ENCODE measurements at regions not wholly inside any gene's neighbourhood (a gene's known extent, or its start where the extent isn't known, plus 50 kb on each side); places are given as distances from the start of the nearest gene placed in this dataset.

DNA sequence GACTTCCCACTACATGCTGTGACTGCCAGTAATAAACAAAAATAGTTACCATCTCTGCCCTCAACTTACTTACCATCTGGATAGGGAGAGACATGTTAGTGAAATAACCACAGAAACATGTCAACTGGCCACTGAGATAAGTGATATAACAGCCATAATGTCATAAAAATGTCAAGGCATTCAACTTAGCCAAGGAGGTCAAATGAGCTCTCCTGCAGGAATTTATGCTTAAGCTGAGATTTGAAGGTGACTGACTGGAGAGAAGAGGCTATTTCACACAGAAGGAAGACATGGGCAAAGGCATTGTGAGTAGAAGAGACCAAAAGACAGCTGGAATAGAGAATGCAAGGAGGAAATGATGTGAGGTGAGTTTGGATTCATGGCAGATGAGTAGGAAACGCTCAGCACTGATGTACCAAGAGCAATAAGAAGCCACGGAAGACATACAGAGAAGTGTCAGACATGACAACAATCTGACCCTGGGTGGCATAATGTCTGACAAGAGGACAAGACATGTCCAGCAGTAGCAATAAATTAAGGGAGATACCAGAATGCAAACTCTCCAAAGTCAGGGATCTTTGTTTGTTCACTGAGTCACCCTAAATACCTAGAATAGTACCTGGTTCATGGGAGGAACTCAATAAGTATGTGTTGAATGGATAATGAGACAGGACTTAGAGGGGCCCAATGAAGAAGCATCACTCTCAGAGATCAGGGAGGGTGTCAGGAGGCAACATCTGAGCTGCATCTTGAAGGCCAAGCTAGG, 318.8 kb downstream of the ACTL7B start:
- H3K36me3 Mint-ChIP-seq (ENCODE audit: insufficient read depth), result no peaks in the 10 kb centered on the region
- ATAC-seq (replicated peaks; ENCODE audit: extremely low read depth, poor library complexity, severe bottlenecking), result no peak

DNA sequence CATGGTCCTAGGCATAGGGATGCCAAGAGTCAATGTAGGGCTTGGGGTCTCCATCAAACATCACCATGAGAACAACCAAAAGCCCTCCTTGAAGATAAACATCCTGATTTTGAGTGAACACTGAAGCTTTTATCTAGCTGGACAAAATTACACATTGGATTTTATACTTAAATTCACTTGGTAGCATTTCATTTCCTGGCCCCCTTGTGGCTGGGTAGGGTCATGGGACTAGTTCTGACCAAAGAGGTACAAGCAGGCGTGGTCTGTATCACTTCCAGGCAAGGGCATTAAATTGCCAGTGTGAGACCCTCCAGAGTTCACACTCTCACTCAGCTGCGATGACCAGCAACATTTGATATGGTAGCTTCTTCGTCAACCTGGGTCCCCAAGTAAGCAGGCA, 320.3 kb downstream of the ACTL7B start:
- no peak overlapping the region for H3K27ac Mint-ChIP-seq (ENCODE audit: low read depth)
- no peak overlapping the region for H3K4me3 Mint-ChIP-seq
- H3K4me1 Mint-ChIP-seq, result no peaks in the 10 kb centered on the region
- no peak for ATAC-seq (replicated peaks; ENCODE audit: extremely low read depth, poor library complexity, severe bottlenecking)
- H3K27me3 Mint-ChIP-seq, result no peaks in the 10 kb centered on the region
- no peak for DNase-seq (ENCODE audit: low spot score in 2 of 2)
- peaks cover 10% of the 10 kb centered on the region for H3K9me3 Mint-ChIP-seq
- no peaks in the 10 kb centered on the region for H3K36me3 Mint-ChIP-seq (ENCODE audit: insufficient read depth)

More for the DNA sequence above, 318.8 kb downstream of the ACTL7B start:
- no peak overlapping the region for H3K4me3 Mint-ChIP-seq
- no peak for DNase-seq (ENCODE audit: low spot score in 2 of 2)
- no peaks in the 10 kb centered on the region for H3K27me3 Mint-ChIP-seq
- H3K27ac Mint-ChIP-seq (ENCODE audit: low read depth), result no peak overlapping the region
- peaks cover 10% of the 10 kb centered on the region for H3K9me3 Mint-ChIP-seq
- H3K4me1 Mint-ChIP-seq, result no peaks in the 10 kb centered on the region

DNA sequence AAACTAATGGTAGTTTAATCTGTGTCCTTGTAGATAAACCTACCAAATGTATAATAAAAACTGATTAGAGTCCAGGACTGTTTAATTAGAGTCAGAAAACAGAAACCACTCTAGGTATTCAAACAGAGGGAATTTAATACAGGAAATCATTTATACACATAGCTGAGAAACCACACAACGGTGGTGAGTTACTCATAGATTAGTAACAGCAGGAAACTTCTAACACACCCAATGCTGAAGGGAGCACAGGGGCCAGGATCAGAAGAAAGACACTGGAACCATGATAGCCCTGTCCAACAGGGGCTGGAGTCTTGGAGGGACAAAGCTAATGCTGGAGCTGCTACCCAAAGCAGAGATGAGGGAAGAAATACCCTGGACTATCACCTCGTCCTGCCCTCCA, 321.0 kb downstream of the ACTL7B start:
- Mint-ChIP-seq H3K9me3 (peaks cover 10% of the 10 kb centered on the region), H3K27me3 (no peaks in the 10 kb centered on the region), H3K27ac (ENCODE audit: low read depth) (no peak overlapping the region), H3K36me3 (ENCODE audit: insufficient read depth) (no peaks in the 10 kb centered on the region), H3K4me1 (no peaks in the 10 kb centered on the region), H3K4me3 (no peak overlapping the region)
- no peak for DNase-seq (ENCODE audit: low spot score in 2 of 2)
- ATAC-seq (replicated peaks; ENCODE audit: extremely low read depth, poor library complexity, severe bottlenecking), result no peak

DNA sequence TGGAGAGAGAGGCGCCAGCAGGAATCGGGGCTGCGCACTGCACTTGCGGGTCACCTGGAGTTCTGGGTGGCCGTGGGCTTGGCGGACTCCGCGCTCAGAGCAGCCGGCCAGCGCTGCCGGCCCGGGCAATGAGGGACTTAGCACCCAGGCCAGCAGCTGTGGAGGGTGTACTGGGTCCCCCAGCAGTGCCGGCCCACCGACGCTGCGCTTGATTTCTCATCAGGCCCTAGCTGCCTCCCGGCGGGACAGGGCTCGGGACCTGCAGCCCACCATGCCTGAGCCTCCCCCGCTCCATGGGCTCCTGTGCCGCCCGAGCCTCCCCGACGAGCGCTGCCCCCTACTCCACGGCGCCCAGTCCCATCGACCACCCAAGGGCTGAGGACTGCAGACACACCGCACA, 325.6 kb downstream of the ACTL7B start:
- Mint-ChIP-seq H3K36me3 (ENCODE audit: insufficient read depth) (no peaks in the 10 kb centered on the region), H3K4me1 (no peaks in the 10 kb centered on the region), H3K27ac (ENCODE audit: low read depth) (no peak overlapping the region), H3K27me3 (no peaks in the 10 kb centered on the region), H3K9me3 (no peaks in the 10 kb centered on the region), H3K4me3 (no peak overlapping the region)
- DNase-seq (ENCODE audit: low spot score in 2 of 2) (no peak), ATAC-seq (replicated peaks; ENCODE audit: extremely low read depth, poor library complexity, severe bottlenecking) (no peak)

DNA sequence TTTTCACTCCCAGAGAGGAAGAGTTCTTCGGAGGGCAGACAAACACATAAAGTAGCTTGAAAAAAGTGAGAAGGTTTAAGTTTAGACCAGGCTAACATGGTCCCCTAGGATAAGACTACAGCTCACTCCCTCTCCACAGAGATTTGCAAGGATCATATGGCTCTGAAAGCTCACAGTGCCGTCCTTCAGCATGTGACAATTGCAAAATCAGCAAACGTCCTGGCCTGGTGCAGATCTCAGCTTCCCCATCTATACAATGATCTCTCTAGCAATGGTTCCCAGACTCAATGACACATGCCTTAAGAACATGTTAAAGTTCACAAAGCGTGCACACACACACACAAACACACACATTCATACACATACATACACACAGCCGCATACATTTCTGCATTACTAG, 327.6 kb downstream of the ACTL7B start:
- ATAC-seq (replicated peaks; ENCODE audit: extremely low read depth, poor library complexity, severe bottlenecking) (no peak), DNase-seq (ENCODE audit: low spot score in 2 of 2) (no peak)
- Mint-ChIP-seq H3K4me1 (no peaks in the 10 kb centered on the region), H3K4me3 (no peak overlapping the region), H3K27ac (ENCODE audit: low read depth) (no peak overlapping the region), H3K36me3 (ENCODE audit: insufficient read depth) (no peaks in the 10 kb centered on the region), H3K9me3 (no peaks in the 10 kb centered on the region), H3K27me3 (no peaks in the 10 kb centered on the region)

DNA sequence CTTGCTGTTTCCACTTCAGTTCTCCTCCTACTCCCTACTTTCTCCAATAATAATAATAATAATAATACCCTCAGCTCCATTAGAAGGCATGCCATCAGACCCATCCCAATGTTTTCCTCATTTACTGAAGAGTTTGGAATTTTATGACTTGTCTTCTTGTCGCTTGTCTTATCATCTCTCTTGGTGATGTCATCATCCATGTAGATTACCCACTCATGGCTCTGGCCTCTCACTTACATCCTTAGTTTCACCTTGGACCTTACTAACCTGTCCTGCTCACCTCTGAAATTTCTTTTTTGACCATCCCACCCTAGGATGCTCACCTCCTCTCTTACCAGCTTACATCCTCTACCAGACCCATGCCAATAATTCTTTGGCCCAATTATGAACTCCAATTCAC, 329.3 kb downstream of the ACTL7B start:
- Mint-ChIP-seq H3K27ac (ENCODE audit: low read depth) (no peak overlapping the region), H3K4me1 (no peaks in the 10 kb centered on the region), H3K36me3 (ENCODE audit: insufficient read depth) (no peaks in the 10 kb centered on the region), H3K27me3 (no peaks in the 10 kb centered on the region), H3K9me3 (no peaks in the 10 kb centered on the region), H3K4me3 (no peak overlapping the region)
- DNase-seq (ENCODE audit: low spot score in 2 of 2), result no peak
- ATAC-seq (replicated peaks; ENCODE audit: extremely low read depth, poor library complexity, severe bottlenecking), result no peak

DNA sequence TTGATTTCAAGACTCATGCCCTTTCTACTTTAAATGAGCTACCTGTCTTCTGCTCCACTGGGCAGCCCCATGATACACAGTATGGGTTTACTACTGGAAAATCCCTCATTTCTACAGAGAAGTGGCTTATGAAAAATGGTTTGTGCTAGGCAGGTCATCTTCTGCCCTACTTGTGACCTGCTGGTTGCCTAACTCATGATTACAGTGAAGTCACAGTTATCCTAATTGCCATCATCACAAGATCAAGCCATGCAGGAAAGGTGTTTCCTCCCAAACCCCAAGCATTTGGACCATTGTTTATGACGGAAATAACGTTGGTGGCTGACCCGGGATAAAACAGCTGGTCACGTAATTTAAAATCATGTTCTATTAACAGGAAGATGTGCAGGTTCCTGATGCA, 330.6 kb downstream of the ACTL7B start:
- no peaks in the 10 kb centered on the region for H3K36me3 Mint-ChIP-seq (ENCODE audit: insufficient read depth)
- H3K9me3 Mint-ChIP-seq, result no peaks in the 10 kb centered on the region

DNA sequence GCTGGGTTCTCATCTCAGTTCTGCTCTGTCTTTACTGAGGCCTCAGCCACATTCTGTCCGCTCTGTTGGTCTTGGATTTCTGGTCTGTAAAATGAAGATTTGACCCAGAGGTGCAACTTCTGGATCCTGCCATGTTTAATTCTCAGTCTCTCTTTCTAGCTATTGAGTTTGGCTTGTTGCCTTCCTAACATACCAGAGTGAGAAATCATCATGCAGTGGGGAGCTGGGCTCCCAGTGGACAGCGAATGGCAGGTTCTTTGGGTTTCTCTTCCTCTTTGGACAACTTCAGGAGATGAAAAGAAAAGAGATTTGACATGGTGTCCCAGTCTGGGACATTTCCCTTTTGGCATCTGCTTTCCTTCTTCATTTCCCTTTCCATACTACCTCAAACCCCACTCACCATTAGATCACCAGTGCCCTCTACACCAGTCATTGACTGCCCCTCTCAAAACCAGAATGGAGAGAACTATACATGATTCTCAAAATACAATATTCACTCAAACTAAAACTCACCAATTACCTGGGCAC, 334.7 kb downstream of the ACTL7B start:
- no peaks in the 10 kb centered on the region for H3K36me3 Mint-ChIP-seq (ENCODE audit: insufficient read depth)
- ATAC-seq (replicated peaks; ENCODE audit: extremely low read depth, poor library complexity, severe bottlenecking), result no peak
- no peaks in the 10 kb centered on the region for H3K27me3 Mint-ChIP-seq
- H3K27ac Mint-ChIP-seq (ENCODE audit: low read depth), result no peak overlapping the region
- H3K9me3 Mint-ChIP-seq, result no peaks in the 10 kb centered on the region
- no peak for DNase-seq (ENCODE audit: low spot score in 2 of 2)
- no peak overlapping the region for H3K4me3 Mint-ChIP-seq
- H3K4me1 Mint-ChIP-seq, result no peaks in the 10 kb centered on the region

More for the DNA sequence above, 330.6 kb downstream of the ACTL7B start:
- no peak for DNase-seq (ENCODE audit: low spot score in 2 of 2)
- H3K4me1 Mint-ChIP-seq, result no peaks in the 10 kb centered on the region
- H3K4me3 Mint-ChIP-seq, result no peak overlapping the region
- no peaks in the 10 kb centered on the region for H3K27me3 Mint-ChIP-seq
- no peak overlapping the region for H3K27ac Mint-ChIP-seq (ENCODE audit: low read depth)
- no peak for ATAC-seq (replicated peaks; ENCODE audit: extremely low read depth, poor library complexity, severe bottlenecking)

DNA sequence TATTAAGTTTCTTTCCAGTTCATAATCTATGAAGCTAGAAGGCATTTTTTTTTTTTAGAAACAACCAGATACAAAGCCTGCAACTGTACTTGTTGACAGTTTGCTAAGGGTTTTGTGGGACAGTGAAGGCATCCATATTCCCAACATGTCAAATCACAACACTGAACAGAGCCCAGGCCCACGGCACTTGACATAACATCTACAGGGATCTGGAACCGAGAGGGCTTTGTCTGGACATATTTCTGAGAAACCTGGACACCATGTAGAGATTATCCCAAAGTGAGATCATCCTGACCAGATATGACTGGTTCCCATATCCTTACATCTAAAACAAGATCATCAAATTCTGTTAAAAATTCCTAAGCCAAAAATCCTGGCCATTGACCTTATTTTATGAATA, 336.3 kb downstream of the ACTL7B start:
- no peaks in the 10 kb centered on the region for H3K27me3 Mint-ChIP-seq
- no peaks in the 10 kb centered on the region for H3K4me1 Mint-ChIP-seq
- H3K27ac Mint-ChIP-seq (ENCODE audit: low read depth), result no peak overlapping the region
- DNase-seq (ENCODE audit: low spot score in 2 of 2), result no peak
- H3K36me3 Mint-ChIP-seq (ENCODE audit: insufficient read depth), result no peaks in the 10 kb centered on the region
- no peak for ATAC-seq (replicated peaks; ENCODE audit: extremely low read depth, poor library complexity, severe bottlenecking)
- H3K4me3 Mint-ChIP-seq, result no peak overlapping the region
- no peaks in the 10 kb centered on the region for H3K9me3 Mint-ChIP-seq

DNA sequence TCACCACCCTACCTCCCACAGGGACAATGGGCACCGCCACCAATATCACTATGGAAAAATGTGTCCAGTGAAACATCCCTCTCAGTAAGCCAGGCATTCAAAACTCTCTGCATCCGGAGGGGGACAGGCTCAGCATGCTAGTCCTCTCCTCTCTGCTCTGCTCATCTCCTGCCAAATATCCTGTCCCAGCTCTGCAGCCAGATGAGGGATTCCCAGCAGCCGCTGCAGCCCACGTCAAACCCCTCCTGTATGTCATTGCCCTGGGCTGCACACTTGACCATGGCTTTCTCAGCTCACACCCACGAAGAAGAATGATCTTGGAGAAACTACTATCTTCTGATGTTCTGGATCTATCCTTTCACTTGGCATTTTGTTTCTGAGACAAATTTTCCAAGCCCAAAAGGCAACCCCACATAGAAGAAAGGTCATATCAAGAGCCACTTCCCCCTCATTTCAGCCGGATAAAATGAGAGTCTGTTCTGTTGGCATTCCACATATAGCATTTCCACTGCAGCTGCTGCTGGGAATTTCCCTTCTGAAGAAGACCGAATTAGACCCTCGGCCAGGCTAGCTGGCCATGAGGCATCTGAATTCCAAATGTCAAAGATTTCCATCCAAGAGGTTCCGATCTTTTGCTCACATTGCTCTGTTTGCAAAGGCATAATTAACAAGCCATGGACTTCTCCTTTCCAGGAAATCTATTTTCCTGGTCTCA, 338.0 kb downstream of the ACTL7B start:
- no peak overlapping the region for H3K4me3 Mint-ChIP-seq
- H3K27me3 Mint-ChIP-seq, result no peaks in the 10 kb centered on the region
- ATAC-seq (replicated peaks; ENCODE audit: extremely low read depth, poor library complexity, severe bottlenecking) (no peak), DNase-seq (ENCODE audit: low spot score in 2 of 2) (no peak)
- no peaks in the 10 kb centered on the region for H3K36me3 Mint-ChIP-seq (ENCODE audit: insufficient read depth)
- no peak overlapping the region for H3K27ac Mint-ChIP-seq (ENCODE audit: low read depth)
- H3K9me3 Mint-ChIP-seq, result no peaks in the 10 kb centered on the region
- no peaks in the 10 kb centered on the region for H3K4me1 Mint-ChIP-seq

DNA sequence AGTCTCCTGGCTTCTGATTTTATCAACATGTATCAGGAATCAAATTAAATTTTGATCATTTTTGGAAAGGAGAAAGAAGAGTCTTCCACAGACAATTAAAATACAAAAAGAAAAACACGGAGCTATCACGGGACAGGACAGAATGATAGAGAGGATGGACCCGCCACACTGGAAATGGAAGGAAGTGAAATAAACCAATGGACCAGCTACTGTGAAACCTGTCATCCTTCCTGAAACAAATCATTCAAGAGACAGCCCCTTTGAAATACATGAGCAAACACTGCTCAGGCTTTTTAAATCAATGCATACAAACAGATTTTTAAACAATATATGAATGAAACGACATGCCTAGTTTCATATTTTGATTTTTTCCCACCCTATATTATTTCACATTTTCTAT, 339.4 kb downstream of the ACTL7B start:
- Mint-ChIP-seq H3K4me1 (no peaks in the 10 kb centered on the region), H3K27ac (ENCODE audit: low read depth) (no peak overlapping the region), H3K27me3 (no peaks in the 10 kb centered on the region), H3K36me3 (ENCODE audit: insufficient read depth) (no peaks in the 10 kb centered on the region), H3K4me3 (no peak overlapping the region), H3K9me3 (no peaks in the 10 kb centered on the region)
- DNase-seq (ENCODE audit: low spot score in 2 of 2) (no peak), ATAC-seq (replicated peaks; ENCODE audit: extremely low read depth, poor library complexity, severe bottlenecking) (no peak)

DNA sequence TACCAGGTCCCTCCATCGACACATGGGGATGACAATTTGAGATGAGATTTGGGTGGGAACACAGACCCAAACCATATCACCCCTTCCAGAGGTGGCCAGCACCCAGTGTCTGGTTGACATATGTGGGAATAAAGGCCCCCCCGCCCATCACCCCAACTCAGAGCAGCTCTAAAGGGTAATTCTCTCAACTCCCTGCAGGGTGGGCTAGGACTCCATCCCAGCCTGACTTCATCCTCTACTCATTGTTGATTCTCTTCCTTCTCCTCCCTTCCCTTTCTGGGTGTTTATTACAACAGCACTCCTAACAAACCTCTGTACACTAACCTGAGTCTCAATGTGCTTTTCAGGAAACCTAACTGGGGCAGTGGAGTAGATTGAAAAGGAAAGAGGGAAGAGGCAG, 339.9 kb downstream of the ACTL7B start:
- ATAC-seq (replicated peaks; ENCODE audit: extremely low read depth, poor library complexity, severe bottlenecking) (no peak), DNase-seq (ENCODE audit: low spot score in 2 of 2) (no peak)
- no peak overlapping the region for H3K27ac Mint-ChIP-seq (ENCODE audit: low read depth)
- H3K9me3 Mint-ChIP-seq, result no peaks in the 10 kb centered on the region
- no peaks in the 10 kb centered on the region for H3K36me3 Mint-ChIP-seq (ENCODE audit: insufficient read depth)
- no peaks in the 10 kb centered on the region for H3K4me1 Mint-ChIP-seq
- H3K27me3 Mint-ChIP-seq, result no peaks in the 10 kb centered on the region
- no peak overlapping the region for H3K4me3 Mint-ChIP-seq

All from central memory CD8-positive, alpha-beta T cell (primary cell).